HG02970 (cell line): ENCODE measurements at regions not wholly inside any gene's neighbourhood (a gene's known extent, or its start where the extent isn't known, plus 50 kb on each side); places are given as distances from the start of the nearest gene placed in this dataset.
"Not testable (repeated sequence)": the region's sequence is repeated elsewhere in the genome, so short reads cannot be mapped to it uniquely, and the experiment has no call there.

Experiments
- ATAC-seq: cut with Tn5 transposase; IDR thresholded peaks from one replicate; pipeline ENCODE4 v1.9.1; 2021; ENCODE audit warnings: mild to moderate bottlenecking, moderate library complexity, moderate number of reproducible peaks; ENCODE audit not compliant: unreplicated experiment, low FRiP score

DNA sequence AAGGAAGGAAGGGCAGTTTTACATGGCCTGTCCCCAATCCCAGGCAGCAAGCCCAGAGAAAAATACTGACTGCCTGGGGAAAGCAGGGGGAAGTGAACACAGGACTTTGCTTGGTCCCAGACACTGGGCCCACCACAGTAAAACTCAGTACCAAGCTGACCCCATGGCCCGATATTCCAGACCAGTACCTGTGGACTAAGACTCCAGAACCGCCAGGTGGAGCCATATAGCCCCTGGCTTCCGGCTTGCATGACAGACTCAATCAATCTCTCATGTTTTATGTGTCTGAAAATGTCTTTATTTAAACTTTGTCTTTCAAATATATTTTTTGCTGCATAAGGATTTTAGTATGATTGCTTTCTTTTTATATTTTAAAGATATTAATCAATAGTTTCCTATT, 767.9 kb upstream of the SLITRK6 start:
- no peak for ATAC-seq

DNA sequence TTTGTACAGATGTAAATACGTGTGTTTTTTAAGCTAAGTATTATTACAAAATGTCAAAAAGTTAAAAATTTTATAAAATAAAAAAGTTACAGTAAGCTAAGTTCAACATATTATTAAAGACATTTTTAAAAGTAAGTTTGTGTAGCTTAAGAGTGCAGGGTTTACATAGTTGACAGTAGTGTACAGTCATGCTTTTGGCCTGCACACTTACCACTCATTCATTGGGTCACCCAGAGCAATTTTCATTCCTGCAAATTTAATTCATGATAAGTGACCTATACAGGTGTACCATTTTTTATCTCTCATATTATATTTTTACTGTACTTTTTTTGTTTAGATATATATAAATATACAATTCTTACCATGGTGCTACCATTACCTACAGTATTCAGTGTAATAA, 769.9 kb upstream of the SLITRK6 start:
- ATAC-seq, result no peak

DNA sequence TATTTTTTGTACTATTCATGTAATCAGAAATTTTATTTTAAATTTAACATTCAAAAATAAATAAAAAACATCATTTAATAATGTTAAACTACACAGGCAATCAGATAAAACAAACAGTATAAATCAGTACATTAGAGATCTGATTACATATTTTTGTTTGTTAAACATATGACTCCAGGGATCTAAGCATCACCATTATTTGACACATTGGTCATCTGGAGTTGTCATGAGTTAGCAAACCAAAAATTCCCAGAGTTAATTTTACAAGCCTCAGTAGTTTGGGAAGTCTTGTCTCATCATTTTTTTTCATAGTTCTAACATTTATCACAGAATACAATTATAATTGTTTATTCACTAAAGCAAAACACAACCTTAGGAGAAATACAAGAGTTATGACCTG, 770.8 kb upstream of the SLITRK6 start:
- ATAC-seq, result no peak

DNA sequence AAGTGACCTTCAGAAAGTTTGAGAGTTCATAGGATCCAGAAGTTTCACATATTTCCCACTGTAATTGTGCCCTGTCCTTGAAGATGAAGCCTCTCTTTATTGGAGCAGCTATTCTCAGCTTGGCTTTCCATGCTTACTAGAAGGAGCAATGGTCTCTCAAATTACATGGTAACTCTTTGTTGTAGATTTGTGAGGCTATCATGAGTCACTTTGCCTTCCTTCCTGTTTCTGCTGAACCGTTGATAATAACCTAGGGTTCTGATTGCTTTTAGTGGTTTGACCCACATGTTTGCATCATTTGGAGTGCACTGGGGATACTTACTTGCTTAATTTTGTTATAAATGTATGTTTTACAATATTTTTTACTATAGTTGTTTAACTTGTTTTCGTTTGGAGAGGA, 772.9 kb upstream of the SLITRK6 start:
- no peak for ATAC-seq

DNA sequence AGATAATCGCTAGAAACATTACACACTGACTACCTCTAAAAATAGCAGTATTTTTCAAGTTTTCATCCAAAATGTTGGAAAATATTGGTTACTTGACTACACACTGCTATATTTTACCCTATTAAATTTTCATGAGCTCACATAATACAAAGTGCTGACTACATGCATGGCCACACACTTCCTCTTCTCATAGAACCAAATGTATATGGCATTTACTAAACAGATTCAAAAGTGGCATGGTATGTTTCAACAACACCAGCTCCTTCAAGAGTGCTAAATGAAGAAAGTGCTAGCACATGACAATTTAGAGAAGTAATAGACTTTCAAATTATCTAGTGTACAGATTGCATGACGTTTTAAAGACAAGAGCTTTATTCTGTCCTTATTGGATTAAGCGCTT, 780.4 kb upstream of the SLITRK6 start:
- ATAC-seq, result no peak

DNA sequence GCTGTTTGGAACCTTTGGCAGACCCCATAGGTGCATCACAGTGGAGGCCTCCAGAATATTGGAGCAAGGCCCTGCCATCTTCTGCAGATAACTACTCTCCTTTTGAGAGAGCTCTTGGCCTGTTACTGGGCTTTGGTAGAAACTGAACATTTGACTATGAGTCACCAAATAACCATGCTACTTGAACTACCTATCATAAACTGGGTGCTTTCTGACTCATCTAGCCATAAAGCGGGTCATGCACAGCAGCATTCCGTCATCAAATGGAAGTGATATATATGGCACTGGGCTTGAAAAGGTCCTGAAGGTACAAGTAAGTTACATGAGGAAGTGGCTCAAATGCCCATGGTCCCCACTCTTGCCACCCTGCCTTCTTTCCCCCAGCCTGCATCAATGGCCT, 782.5 kb upstream of the SLITRK6 start:
- ATAC-seq, result no peak

DNA sequence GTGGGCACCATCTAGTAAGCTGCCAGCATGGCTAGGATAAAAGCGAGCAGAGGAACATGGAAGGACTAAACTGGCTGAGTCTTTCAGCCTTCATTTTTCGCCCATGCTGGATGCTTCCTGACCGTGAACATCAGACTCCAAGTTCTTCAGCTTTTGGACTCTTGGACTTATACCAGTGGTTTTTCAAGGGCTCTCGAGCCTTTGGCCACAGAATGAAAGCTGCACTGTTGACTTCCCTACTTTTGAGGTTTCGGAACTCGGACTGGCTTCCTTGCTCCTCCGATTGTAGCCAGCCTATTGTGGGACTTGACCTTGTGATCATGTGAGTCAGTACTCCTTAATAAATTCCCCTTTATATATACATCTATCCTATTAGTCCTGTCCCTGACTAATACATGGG, 785.1 kb upstream of the SLITRK6 start:
- ATAC-seq, result no peak

DNA sequence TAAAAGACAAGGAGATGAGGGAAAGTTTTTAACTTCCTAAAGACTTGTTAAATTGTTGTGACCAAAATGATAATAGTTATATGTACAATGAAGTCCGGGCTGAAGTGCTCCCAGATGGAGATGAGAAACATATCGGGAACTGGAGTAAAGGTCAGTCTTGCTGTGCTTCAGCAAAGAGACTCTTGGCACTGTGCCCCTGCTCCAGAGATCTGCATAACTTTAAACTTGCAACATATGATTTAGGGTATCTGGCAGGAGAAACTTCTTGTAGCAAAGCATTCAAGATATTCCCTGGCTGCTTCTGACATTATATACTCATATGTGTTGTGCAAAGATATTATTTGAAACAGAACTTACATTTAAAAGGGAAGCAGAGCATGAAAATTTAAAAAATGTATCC, 786.6 kb upstream of the SLITRK6 start:
- ATAC-seq, result no peak

DNA sequence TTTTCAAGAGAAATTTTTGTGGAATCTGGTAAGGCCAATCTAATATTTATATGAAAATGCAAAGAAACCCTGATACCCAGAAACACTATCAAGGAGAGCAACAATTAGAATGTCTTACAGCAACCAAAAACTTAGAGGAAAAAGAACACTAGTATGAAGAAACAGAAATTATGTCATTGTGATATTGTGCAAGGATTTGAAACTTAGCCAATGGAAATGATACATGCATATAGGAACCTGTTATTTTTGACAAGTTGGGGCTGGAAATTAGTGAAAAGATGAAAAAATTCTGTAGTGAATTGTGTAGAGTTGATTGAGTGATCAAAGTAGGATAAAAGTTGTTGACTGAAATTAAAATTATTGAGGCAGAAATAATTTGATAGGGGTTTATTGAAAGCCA, 792.6 kb upstream of the SLITRK6 start:
- ATAC-seq, result no peak

DNA sequence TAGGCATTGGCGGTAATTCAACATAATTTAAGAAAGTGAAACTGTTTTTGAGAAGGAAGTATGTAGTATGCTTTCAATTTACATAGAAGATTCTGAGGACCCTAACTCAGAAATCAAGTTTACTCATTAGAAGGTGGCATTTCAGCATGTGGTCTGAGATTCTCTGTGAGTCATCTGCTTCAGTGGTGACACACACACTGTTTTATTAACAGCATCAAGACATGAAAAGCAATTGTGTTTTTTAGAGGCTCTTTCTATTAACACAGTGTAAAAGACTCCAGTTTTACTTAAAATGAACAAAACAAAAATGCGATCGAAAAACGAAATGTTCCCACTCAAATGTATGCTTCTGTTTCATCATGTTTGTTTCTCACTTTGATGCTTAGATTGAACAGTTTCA, 802.1 kb upstream of the SLITRK6 start:
- no peak for ATAC-seq

DNA sequence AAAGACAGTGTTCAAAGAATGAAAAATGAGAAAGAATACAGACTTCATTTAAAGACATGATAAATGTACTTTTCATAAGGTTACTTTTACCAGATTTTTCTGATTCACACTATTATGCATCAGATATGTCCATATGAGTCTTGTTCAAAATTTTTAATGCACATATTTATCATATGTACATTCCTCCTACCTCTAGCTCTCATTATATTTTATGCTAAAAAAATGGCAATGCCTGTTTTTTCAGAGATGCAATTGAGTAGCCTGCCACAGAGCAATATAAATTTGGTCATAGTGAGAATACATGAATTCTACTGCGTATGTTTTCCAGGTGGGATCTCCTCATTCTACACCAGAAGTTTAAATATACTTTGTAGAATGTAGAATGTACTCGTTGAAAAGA, 807.0 kb upstream of the SLITRK6 start:
- ATAC-seq, result no peak

DNA sequence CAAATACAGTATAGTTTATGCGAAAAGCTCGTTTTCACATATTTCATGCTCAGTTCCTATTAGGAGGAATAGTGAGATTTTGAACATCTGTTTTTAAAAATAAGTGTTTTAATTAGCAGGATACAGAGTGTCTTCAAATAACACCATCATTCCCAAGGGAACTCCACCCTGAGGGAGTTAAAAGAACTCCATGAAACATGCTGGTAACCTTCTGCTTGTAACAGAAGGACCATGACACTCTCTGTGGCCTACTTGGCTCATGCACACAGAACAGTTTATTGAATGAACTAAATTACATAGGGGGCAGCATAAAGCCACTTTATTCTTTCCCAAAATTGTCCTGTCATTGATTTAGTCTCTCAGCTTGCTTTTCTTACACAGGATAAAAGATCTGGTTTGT, 809.5 kb upstream of the SLITRK6 start:
- ATAC-seq, result no peak

DNA sequence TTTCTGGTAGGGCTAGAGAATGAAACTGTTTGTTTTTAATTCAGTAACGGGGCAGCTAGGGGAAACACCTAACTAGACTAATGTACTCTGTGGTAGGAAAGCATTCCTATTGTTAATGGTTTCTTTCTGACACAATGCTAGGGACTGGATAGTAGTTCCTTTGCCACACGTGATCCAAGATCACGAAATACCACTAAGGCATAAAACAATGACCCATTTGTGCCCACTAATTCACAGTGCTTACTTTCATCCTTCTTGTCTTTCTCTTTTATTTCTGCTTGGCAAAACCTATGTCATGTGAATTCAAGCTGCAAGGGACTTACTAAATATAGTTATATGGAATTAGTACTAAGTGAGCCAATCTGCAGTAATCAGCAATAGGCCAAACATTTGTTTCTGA, 834.1 kb upstream of the SLITRK6 start:
- ATAC-seq, result no peak

DNA sequence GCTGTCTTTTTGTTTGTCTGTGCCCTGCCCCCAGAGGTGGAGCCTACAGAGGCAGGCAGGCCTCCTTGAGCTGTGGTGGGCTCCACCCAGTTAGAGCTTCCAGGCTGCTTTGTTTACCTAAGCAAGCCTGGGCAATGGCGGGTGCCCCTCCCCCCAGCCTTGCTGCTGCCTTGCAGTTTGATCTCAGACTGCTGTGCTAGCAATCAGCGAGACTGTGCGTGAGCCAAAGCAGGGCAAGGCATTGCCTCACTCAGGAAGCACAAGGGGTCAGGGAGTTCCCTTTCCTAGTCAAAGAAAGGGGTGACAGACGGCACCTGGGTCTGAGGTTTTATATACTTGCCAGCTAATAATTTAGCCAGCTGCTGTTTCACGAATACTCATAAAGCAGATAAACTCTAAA, 852.0 kb upstream of the SLITRK6 start:
- not testable (repeated sequence) for ATAC-seq

DNA sequence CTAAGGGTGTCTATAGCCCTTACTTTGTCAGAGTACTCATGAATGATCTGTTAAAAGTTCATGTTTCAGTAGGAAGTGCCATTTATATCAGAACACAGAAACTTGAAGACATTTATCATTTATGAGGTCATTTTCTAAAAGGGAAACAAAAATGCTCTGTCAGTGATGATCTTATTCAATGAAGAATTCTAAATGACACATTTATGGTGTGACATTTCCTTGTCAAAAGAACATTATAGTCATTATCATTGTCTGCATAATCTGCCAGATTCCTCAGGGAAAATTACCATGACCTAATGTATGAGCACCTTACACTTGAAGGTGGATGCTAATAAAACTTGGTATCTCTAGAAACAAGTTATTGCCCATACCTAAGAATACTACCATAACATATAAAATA, 853.8 kb upstream of the SLITRK6 start:
- no peak for ATAC-seq

DNA sequence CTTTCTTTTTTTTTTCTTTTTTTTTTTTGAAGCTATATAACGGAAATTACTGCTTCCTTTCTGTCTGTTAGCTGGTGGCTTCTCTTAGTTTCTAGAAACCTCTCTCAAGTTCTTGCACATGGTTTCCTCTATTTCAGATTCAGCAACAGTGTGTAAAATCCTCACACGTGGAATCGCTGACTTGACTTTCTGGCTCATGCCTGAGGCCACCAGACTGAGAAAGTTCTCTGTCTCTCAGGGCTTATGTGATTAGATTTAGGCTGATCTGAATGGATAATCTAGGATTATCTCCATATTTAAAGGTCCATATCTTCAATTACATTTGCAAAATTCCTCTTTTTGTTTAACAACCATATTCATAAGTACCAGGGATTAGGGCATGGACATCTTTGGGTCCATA, 856.3 kb upstream of the SLITRK6 start:
- no peak for ATAC-seq

DNA sequence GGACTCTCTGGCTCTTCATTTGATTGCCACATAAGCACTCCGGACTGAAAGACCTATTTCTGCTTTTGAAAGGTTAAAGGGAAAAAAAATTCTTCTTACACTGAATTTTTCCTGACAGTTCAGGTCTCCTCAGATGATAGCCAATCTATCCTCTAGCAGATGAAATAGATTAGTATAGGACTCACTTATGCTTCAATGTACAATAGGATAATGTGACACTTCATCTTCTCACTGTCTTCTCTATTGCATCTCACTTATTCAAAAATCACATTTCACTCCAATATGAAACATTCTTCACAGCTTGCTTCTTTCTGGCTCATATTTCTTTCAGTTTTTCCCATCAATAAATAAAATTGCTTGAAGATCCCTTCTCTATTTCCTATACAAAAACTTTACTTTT, 860.9 kb upstream of the SLITRK6 start:
- no peak for ATAC-seq

DNA sequence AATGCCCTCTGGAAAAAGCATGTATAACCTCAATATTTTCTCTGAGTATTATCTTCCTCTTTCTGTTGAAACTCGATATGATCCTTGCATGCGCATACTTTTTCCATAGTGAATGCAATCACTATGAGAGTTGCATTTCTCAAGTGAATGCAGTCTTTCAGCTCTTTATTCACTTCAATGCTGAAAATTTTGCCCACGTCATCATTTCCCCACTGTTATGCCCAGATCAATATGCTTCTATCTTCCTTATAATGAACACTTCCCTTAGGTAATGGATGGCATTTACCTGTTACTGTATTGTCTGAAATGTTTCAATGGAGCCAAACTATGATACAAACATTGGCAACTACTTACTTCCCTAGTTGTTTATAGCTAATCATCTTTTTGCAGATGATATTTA, 866.6 kb upstream of the SLITRK6 start:
- no peak for ATAC-seq

DNA sequence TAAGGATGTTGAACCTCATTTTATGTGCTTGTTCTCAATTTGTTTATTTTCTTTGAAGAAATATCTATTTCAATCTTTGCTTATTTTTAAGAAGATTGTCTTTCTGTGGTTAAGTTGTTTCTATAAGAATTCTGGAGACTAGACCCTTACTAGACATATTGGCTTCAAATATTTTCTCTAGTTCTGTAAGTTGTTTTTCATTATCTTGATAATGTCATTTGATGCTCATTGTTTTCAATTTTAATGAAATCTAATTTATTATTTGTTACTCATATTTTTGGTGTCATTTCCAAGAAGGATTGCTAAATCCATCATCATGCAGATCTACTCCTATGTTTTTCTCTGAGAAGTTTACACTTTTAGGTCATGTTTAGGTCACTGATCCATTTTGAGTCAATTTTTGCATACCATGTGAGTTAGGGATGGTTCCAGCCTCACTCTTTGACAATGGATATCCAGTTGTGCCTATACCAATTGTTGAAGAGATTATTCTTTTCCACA, 874.8 kb upstream of the SLITRK6 start:
- ATAC-seq, result no peak

DNA sequence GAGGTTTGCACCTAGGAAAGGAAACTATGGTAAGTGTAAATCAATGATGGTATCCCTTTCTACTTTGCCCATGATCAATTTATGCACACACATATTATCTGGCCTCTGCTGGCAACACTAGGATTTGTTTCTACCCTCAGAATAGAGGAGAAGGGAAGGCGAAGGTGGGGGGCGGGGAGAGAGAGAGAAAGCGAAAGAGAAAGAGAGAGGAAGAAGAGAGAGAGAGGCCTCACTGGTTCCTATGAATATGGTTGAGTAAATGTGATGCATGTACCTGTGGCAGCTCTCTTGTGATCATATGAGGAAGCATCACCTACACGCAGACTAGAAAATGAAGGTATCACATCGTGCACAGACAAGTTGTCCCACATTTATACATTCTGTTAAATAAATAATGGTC, 882.0 kb upstream of the SLITRK6 start:
- ATAC-seq, result no peak

DNA sequence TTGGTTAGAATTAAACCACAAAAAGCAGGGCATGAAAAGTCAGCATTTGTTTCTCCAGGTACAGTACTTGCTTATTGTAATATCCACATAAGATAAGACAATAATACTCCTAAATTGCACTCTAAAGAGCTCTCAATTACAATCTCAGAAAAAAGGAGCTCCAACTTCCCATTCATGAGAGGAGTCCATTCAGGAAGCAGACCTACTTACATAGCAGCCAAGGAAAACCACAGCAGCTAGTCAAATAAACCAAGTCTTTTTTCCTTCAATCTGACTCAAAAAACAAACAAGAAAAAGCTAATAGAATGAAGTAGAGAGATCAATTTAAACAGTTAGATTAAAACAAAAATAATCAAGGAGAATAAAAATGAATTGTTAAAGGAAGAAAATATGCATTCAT, 885.2 kb upstream of the SLITRK6 start:
- ATAC-seq, result no peak

DNA sequence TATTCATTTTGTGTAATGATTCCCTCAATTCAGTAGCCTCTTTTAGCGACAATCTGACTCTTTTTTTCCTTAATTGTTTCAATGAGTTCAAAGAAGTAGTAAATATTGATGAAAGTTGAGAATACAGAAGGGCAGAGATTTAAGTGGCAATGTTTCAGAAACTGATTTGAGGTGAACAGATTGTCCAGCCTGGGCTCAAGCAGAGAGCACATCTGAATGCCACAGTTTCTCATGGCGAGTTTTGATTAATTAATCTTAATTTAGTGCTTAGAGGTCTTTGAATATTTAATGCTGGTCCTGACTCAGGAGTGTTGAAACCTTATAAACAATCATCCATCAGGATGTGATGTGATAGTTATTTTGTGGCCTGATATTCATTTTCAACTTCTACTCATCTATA, 890.7 kb upstream of the SLITRK6 start:
- ATAC-seq, result no peak

DNA sequence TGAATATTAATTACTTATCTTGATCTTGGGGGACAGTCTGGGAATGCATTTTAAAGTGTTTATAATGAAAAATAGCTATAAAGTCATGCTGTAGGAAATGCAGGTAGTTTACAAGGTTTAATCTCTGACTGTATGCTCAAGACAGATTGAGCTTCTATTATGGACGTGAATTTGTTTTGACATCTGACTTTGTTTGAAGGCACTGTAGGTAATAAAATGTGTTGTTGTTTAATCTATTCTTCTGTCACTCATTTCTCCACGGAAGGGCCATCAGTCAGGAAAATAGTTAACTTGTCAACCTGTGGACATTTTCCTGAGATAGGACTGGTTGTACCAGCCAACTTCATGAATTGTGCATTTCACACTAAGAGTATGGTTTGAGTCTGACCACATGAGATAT, 893.1 kb upstream of the SLITRK6 start:
- no peak for ATAC-seq

DNA sequence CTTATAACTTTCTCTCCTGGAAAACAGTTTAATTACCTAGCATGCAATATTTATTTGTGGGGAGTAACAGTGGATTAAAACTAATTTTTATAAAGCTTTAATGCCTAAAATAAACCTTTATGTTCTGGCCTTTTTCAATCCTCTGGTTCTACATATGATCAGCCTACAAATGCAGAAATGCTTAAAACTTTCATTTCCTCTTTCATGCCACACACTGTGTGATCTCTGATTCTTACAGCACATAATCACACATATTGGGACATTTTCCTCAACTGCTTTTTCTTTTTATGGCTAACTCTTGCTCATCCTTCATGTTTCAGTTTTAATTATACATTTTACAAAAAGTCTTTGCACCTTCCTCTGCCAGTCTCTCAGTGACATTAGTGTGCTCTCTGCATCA, 910.8 kb upstream of the SLITRK6 start:
- ATAC-seq, result no peak
